Endodermal cell (in vitro differentiated cells): ENCODE measurements at regions not wholly inside any gene's neighbourhood (a gene's known extent, or its start where the extent isn't known, plus 50 kb on each side); places are given as distances from the start of the nearest gene placed in this dataset.

Experiments used
- DNase-seq: peaks from one replicate; pipeline ENCODE4 v3.0.0-alpha.2; 2017
- H3K27ac ChIP-seq: 2 replicates; pipeline ENCODE4 v1.5.1; 2013; ENCODE audit warnings: mild to moderate bottlenecking, low read depth, low read length, moderate library complexity
- H3K27me3 ChIP-seq: 2 replicates; pipeline ENCODE4 v1.6.1; 2013; ENCODE audit warnings: mild to moderate bottlenecking, low read length, moderate library complexity; ENCODE audit not compliant: insufficient read depth, control insufficient read depth, poor library complexity, severe bottlenecking
- H3K36me3 ChIP-seq: 2 replicates; pipeline ENCODE4 v1.7.0; 2013; ENCODE audit warnings: mild to moderate bottlenecking, low read length, moderate library complexity; ENCODE audit not compliant: control insufficient read depth, insufficient read depth
- H3K4me1 ChIP-seq: one replicate; pipeline ENCODE4 v1.7.0; 2013; ENCODE audit warnings: low read length; ENCODE audit not compliant: control insufficient read depth, insufficient read depth
- H3K4me3 ChIP-seq: 2 replicates; pipeline ENCODE4 v1.5.1; 2013; ENCODE audit warnings: mild to moderate bottlenecking, low read length, moderate library complexity
- H3K9ac ChIP-seq: 2 replicates; pipeline ENCODE4 v1.6.1; 2013; ENCODE audit warnings: mild to moderate bottlenecking, low read length, moderate library complexity; ENCODE audit not compliant: poor library complexity, severe bottlenecking; ENCODE audit errors: extremely low read depth
- H3K9me3 ChIP-seq: 2 replicates; pipeline ENCODE4 v1.6.1; 2013; ENCODE audit warnings: mild to moderate bottlenecking, low read length, moderate library complexity; ENCODE audit not compliant: control insufficient read depth
- H3K27ac Mint-ChIP-seq: 2 replicates; pipeline ENCODE4 v1.8.0; 2020; ENCODE audit warnings: mixed read lengths
- H3K27me3 Mint-ChIP-seq: 2 replicates; pipeline ENCODE4 v1.8.0; 2021; ENCODE audit warnings: mild to moderate bottlenecking, mixed read lengths; ENCODE audit not compliant: insufficient read depth
- H3K36me3 Mint-ChIP-seq: 2 replicates; pipeline ENCODE4 v1.8.0; 2020; ENCODE audit warnings: low read depth, mixed read lengths
- H3K4me1 Mint-ChIP-seq: 2 replicates; pipeline ENCODE4 v1.8.0; 2020; ENCODE audit warnings: mixed read lengths
- H3K4me3 Mint-ChIP-seq: 2 replicates; pipeline ENCODE4 v1.8.0; 2020; ENCODE audit warnings: mild to moderate bottlenecking, moderate library complexity, mixed read lengths
- H3K9me3 Mint-ChIP-seq: 2 replicates; pipeline ENCODE4 v1.8.0; 2020; ENCODE audit warnings: mild to moderate bottlenecking, mixed read lengths
- WGBS, 2 experiments: methylation state at CpG; one replicate each; pipeline versions ENCODE4 v1.1.5 to v1.1.7; 2013; ENCODE audit warnings: missing lambda C conversion rate in 2 of 2, mixed read lengths in 1 of 2; ENCODE audit not compliant: insufficient coverage in 1 of 2, insufficient read length in 1 of 2; 5-methylcytosine and 5-hydroxymethylcytosine counted together
- TF ChIP-seq, protein P1 (sequence below): fragments of 200-600 bp; sonication (generic); conservative IDR thresholded peaks from 2 replicates; pipeline ENCODE4 v1.5.0; 2021; ENCODE audit warnings: antibody characterized with exemption, mild to moderate bottlenecking

DNA sequence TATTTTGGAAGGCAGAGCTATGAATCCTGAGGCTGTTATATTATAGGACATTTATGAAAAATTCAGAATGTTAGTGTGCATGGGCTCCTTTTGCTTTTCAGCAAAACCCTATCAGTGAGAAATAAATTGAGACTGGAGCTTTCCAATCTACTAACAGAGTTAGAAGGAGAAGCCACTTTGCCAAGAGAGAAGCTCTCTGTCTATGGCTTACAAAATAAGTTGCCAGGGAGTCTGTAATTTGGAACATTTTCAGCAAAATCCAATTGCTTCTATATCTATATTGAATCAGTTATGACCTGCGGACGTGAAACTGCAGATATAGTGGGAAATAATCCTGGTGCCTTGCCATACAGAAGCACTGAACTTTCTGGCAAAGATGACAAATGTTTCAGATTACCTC lies 279.3 kb downstream of the CDH19 start:
- Mint-ChIP-seq H3K36me3 (no peaks in the 10 kb centered on the region), H3K4me1 (no peaks in the 10 kb centered on the region), H3K9me3 (no peaks in the 10 kb centered on the region), H3K27ac (no peak overlapping the region), H3K27me3 (no peaks in the 10 kb centered on the region), H3K4me3 (no peak overlapping the region)
- no peak overlapping the region for H3K4me3 ChIP-seq
- no peaks in the 10 kb centered on the region for H3K4me1 ChIP-seq
- H3K9ac ChIP-seq, result no peak overlapping the region
- H3K36me3 ChIP-seq, result no peaks in the 10 kb centered on the region
- TF ChIP-seq, protein P1, sequence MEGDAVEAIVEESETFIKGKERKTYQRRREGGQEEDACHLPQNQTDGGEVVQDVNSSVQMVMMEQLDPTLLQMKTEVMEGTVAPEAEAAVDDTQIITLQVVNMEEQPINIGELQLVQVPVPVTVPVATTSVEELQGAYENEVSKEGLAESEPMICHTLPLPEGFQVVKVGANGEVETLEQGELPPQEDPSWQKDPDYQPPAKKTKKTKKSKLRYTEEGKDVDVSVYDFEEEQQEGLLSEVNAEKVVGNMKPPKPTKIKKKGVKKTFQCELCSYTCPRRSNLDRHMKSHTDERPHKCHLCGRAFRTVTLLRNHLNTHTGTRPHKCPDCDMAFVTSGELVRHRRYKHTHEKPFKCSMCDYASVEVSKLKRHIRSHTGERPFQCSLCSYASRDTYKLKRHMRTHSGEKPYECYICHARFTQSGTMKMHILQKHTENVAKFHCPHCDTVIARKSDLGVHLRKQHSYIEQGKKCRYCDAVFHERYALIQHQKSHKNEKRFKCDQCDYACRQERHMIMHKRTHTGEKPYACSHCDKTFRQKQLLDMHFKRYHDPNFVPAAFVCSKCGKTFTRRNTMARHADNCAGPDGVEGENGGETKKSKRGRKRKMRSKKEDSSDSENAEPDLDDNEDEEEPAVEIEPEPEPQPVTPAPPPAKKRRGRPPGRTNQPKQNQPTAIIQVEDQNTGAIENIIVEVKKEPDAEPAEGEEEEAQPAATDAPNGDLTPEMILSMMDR, result no peak
- DNase-seq, result no peak
- no peak overlapping the region for H3K27ac ChIP-seq
- H3K9me3 ChIP-seq, result no peaks in the 10 kb centered on the region
- WGBS, 2 experiments, result 93 to 100% methylated on average over 2 of the region's 2 CpGs
- H3K27me3 ChIP-seq, result no peaks in the 10 kb centered on the region

DNA sequence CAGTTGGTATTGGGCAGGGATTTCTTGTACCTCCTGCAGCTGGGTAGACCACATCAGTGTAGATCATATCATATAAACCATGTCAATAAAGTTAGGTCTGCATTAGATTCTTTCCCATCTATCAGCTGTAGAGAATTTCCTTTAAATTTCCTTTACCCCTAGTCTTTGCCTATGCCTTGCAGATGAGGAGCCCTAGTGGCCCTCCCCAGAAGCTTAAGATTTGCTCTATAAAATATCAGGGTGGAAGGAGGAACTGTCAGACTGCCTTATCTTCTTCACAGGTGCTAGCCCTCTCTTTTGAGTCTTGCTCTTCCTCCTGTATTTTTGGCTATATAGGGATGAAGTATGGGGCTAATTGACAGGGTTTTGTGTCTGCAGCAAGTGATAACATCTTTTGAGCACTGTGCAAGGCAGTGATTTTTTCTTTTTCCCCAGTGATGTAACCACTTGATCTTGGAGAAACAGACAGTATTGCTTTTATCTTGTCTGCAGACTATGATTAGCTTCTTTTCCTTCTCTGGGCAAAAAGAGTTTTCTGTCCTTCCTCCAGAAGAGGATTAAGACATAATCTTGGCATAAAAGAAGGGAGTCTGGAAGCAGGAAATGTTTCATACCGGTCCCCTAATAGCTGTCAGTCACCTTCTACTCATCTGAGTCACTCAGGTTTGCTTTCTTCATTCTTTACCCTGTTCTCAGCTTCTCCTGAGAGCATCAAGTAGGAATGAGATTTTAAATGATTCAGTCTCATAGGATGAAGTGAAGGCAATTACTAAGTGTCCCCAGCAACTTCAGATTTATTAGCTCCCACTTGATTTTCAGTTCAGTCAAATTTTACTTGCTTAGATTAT lies 286.4 kb downstream of the CDH19 start:
- H3K27ac Mint-ChIP-seq, result peak overlapping the region; percentile 31

DNA sequence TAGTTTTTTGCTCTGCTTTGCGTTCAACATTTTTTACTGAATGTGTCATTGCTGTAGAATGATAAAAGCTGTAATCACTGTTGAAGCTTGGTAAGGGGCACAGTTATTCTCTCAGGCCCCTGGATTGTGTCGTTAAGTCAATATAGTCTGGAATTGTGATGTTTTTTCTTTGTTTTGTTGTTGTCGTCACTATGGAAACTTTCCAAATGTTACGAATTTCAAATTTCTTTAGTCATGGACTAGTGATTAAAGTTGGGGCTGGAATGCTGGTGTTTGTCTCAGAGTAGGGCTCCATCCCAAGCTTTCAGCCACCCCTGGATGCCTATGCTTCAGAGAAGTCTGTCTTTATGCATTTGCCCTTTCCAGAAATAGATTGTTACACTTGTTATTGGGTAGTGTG lies 287.2 kb downstream of the CDH19 start:
- DNase-seq, result peak; percentile 43
- TF ChIP-seq, protein P1, result no peak
- Histone ChIP-seq H3K4me1 (peaks cover 11% of the 10 kb centered on the region), H3K27ac (no peak overlapping the region), H3K9me3 (no peaks in the 10 kb centered on the region), H3K27me3 (no peaks in the 10 kb centered on the region), H3K36me3 (no peaks in the 10 kb centered on the region), H3K9ac (no peak overlapping the region), H3K4me3 (peak overlapping the region; percentile 0)
- Mint-ChIP-seq H3K4me3 (no peak overlapping the region), H3K4me1 (peaks cover 9% of the 10 kb centered on the region), H3K27me3 (no peaks in the 10 kb centered on the region), H3K27ac (peak overlapping the region; percentile 31), H3K9me3 (no peaks in the 10 kb centered on the region), H3K36me3 (no peaks in the 10 kb centered on the region)
- 83 to 86% methylated on average over 3 to 4 of the region's 4 CpGs for WGBS, 2 experiments

More for the DNA sequence above, 286.4 kb downstream of the CDH19 start:
- Histone ChIP-seq H3K4me1 (peaks cover 11% of the 10 kb centered on the region), H3K4me3 (peak overlapping the region; percentile 0), H3K27ac (no peak overlapping the region), H3K9me3 (no peaks in the 10 kb centered on the region), H3K27me3 (no peaks in the 10 kb centered on the region), H3K36me3 (no peaks in the 10 kb centered on the region), H3K9ac (no peak overlapping the region)
- H3K4me3 Mint-ChIP-seq, result no peak overlapping the region
- H3K9me3 Mint-ChIP-seq, result no peaks in the 10 kb centered on the region
- H3K27me3 Mint-ChIP-seq, result no peaks in the 10 kb centered on the region
- H3K4me1 Mint-ChIP-seq, result peaks cover 9% of the 10 kb centered on the region
- TF ChIP-seq, protein P1, result no peak
- peak; percentile 34 for DNase-seq
- WGBS, 2 experiments, result 42% methylated on average over 1 of the region's 1 CpG; no CpG with 5 or more reads in 1 of the 2 experiments
- no peaks in the 10 kb centered on the region for H3K36me3 Mint-ChIP-seq
